KOPT-K1 (cell line): ENCODE measurements at regions not wholly inside any gene's neighbourhood (a gene's known extent, or its start where the extent isn't known, plus 50 kb on each side); places are given as distances from the start of the nearest gene placed in this dataset.

Source experiments
- H3K27ac ChIP-seq: fragments of 200-600 bp; sonication (generic); 2 replicates; pipeline ENCODE4 v1.5.1; 2016; ENCODE audit warnings: antibody characterized with exemption, mild to moderate bottlenecking, low read depth, low read length; ENCODE audit not compliant: poor library complexity, severe bottlenecking
- H3K36me3 ChIP-seq: fragments of 200-600 bp; sonication (generic); 2 replicates; pipeline ENCODE4 v1.5.1; 2017; ENCODE audit warnings: antibody characterized with exemption, mild to moderate bottlenecking, low read length, moderate library complexity; ENCODE audit not compliant: insufficient read depth
- H3K9me3 ChIP-seq: fragments of 200-600 bp; sonication (generic); 2 replicates; pipeline ENCODE4 v1.5.1; 2017; ENCODE audit warnings: antibody characterized with exemption, low read length, mild to moderate bottlenecking; ENCODE audit not compliant: insufficient read depth, poor library complexity, severe bottlenecking

- Histone ChIP-seq H3K36me3 (no peaks in the 10 kb centered on the region), H3K27ac (no peak overlapping the region), H3K9me3 (no peaks in the 10 kb centered on the region)
Measured at GRCh38 chr4:10315638-10316037, 141.6 kb downstream of the ZNF518B start.

GRCh38 chr4:10312568-10312967, 144.7 kb downstream of the ZNF518B start:
- no peak overlapping the region for H3K27ac ChIP-seq
- H3K9me3 ChIP-seq: peaks cover 4% of the 10 kb centered on the region
- H3K36me3 ChIP-seq: no peaks in the 10 kb centered on the region

GRCh38 chr4:10311939-10312338, 145.3 kb downstream of the ZNF518B start:
- Histone ChIP-seq H3K9me3 (peaks cover 4% of the 10 kb centered on the region), H3K36me3 (no peaks in the 10 kb centered on the region), H3K27ac (no peak overlapping the region)

- H3K9me3 ChIP-seq: peaks cover 4% of the 10 kb centered on the region
- no peak overlapping the region for H3K27ac ChIP-seq
- H3K36me3 ChIP-seq: no peaks in the 10 kb centered on the region
Measured at GRCh38 chr4:10305816-10306215, 151.4 kb downstream of the ZNF518B start.

- H3K27ac ChIP-seq: no peak overlapping the region
- no peaks in the 10 kb centered on the region for H3K36me3 ChIP-seq
- no peaks in the 10 kb centered on the region for H3K9me3 ChIP-seq
Measured at GRCh38 chr4:10303291-10303690, 153.9 kb downstream of the ZNF518B start.

GRCh38 chr4:10302096-10302495, 155.1 kb downstream of the ZNF518B start:
- Histone ChIP-seq H3K36me3 (no peaks in the 10 kb centered on the region), H3K9me3 (no peaks in the 10 kb centered on the region), H3K27ac (no peak overlapping the region)

GRCh38 chr4:10299601-10300000, 157.6 kb downstream of the ZNF518B start:
- no peaks in the 10 kb centered on the region for H3K9me3 ChIP-seq
- H3K36me3 ChIP-seq: no peaks in the 10 kb centered on the region
- no peak overlapping the region for H3K27ac ChIP-seq

GRCh38 chr4:10298681-10299080, 158.5 kb downstream of the ZNF518B start:
- Histone ChIP-seq H3K36me3 (no peaks in the 10 kb centered on the region), H3K9me3 (no peaks in the 10 kb centered on the region), H3K27ac (no peak overlapping the region)

- H3K27ac ChIP-seq: no peak overlapping the region
- H3K36me3 ChIP-seq: no peaks in the 10 kb centered on the region
- H3K9me3 ChIP-seq: peaks cover 3% of the 10 kb centered on the region
Measured at GRCh38 chr4:10296730-10297129, 160.5 kb downstream of the ZNF518B start.

GRCh38 chr4:10295301-10295700, 161.9 kb downstream of the ZNF518B start:
- Histone ChIP-seq H3K36me3 (no peaks in the 10 kb centered on the region), H3K9me3 (peaks cover 3% of the 10 kb centered on the region), H3K27ac (no peak overlapping the region)

- H3K27ac ChIP-seq: no peak overlapping the region
- no peaks in the 10 kb centered on the region for H3K36me3 ChIP-seq
- H3K9me3 ChIP-seq: peaks cover 3% of the 10 kb centered on the region
Measured at GRCh38 chr4:10289538-10289906, 167.7 kb downstream of the ZNF518B start.

GRCh38 chr4:10288830-10289537, 168.2 kb downstream of the ZNF518B start:
- no peaks in the 10 kb centered on the region for H3K36me3 ChIP-seq
- H3K27ac ChIP-seq: no peak overlapping the region

GRCh38 chr4:10285028-10285427, 168.4 kb upstream of the WDR1 start:
- Histone ChIP-seq H3K9me3 (no peaks in the 10 kb centered on the region), H3K27ac (no peak overlapping the region), H3K36me3 (no peaks in the 10 kb centered on the region)

More at GRCh38 chr4:10288830-10289537, 168.2 kb downstream of the ZNF518B start:
- peaks cover 3% of the 10 kb centered on the region for H3K9me3 ChIP-seq

GRCh38 chr4:10283761-10284160, 167.2 kb upstream of the WDR1 start:
- Histone ChIP-seq H3K27ac (no peak overlapping the region), H3K36me3 (no peaks in the 10 kb centered on the region), H3K9me3 (peaks cover 3% of the 10 kb centered on the region)

- peaks cover 3% of the 10 kb centered on the region for H3K9me3 ChIP-seq
- H3K27ac ChIP-seq: no peak overlapping the region
- no peaks in the 10 kb centered on the region for H3K36me3 ChIP-seq
Measured at GRCh38 chr4:10281996-10282395, 165.4 kb upstream of the WDR1 start.

- no peak overlapping the region for H3K27ac ChIP-seq
Measured at GRCh38 chr4:10279261-10279660, 162.7 kb upstream of the WDR1 start.

More at GRCh38 chr4:10279261-10279660, 162.7 kb upstream of the WDR1 start:
- no peaks in the 10 kb centered on the region for H3K36me3 ChIP-seq
- peaks cover 3% of the 10 kb centered on the region for H3K9me3 ChIP-seq
